Choroid plexus epithelial cell (primary cell): ENCODE measurements at regions not wholly inside any gene's neighbourhood (a gene's known extent, or its start where the extent isn't known, plus 50 kb on each side); places are given as distances from the start of the nearest gene placed in this dataset.

Source experiments
- DNase-seq: peaks from one replicate; pipeline ENCODE4 v3.0.0-alpha.2; 2010; ENCODE audit warnings: low read depth
- H3K4me3 ChIP-seq: 2 replicates; pipeline ENCODE4 v1.5.1; 2011; ENCODE audit warnings: low read depth, mild to moderate bottlenecking, control low read depth, low read length, moderate library complexity
- CTCF ChIP-seq: conservative IDR thresholded peaks from 2 replicates; pipeline ENCODE4 v1.5.1; 2011; ENCODE audit warnings: low read depth, mild to moderate bottlenecking, control low read depth, inconsistent platforms, low read length, moderate library complexity

DNA sequence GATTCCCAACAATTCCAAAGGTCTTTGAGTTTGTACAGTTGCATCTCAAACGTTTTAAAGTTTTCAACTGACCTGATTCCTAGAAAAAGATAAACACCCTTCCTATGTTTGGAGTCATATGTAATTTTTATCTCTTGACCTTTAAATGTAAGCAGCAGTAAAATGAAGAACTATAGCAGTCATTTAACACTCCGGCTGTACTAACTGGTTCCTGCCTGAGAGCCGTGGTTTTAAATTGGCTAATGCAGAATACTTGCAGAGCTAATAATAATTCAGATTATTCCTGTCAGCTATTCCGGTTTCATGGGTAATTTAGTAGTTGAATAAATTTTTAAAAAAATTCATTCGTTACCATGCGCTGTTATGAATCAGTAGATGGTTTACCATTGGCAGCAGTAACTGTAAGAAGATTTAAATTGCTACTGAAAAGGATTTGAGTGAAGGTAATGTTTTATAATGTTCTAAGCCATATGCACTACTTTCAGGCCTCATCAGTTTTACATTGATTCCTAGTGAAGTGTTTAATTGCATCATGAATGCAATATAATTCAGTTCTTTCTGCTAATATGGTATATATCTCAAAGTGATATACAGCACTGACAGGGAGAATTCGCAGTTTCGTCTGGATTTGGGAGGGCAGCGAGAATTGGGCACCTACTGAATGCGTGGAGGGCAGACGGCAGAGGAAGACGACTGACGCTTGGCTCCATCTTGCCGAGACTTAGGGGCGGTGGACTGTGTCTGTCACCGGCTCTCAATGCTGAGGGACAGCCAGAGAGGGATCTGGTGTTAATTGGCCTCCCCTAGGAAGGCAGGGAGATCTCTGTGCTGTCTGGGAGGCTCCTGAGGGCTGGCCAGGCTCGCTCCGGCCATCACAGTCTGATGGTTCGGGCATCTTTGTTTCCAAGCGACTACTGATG is 217.7 kb downstream of the PHETA1 start:
- DNase-seq: no peak
- TF ChIP-seq CTCF: no peak
- H3K4me3 ChIP-seq: no peak overlapping the region

- H3K4me3 ChIP-seq: no peak overlapping the region
- no peak for DNase-seq
- no peak for TF ChIP-seq CTCF
Measured at GRCh38 chr12:111150360-111150759, 218.5 kb downstream of the PHETA1 start.

- H3K4me3 ChIP-seq: no peak overlapping the region
- no peak for DNase-seq
- TF ChIP-seq CTCF: no peak
Measured at GRCh38 chr12:111149299-111149698, 219.6 kb downstream of the PHETA1 start.

DNA sequence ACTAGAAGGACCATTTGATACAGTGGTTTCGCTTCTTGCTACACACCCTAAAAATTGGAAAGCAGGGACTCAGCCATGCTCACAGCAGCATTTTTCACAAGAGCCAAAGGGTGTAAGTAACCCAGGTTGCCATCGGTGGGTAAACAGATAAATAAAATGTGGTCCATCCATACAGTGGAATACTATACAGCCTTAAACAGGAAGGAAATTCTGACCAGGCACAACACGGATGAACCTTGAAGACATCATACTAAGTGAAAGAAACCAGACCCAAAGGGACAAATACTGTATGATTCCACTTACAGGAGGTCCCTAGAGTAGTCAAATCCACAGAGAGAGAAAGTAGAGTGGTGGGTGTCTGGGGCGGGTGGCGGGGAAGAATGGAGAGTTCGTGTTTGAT is 220.9 kb downstream of the PHETA1 start:
- no peak overlapping the region for H3K4me3 ChIP-seq
- TF ChIP-seq CTCF: no peak
- no peak for DNase-seq

DNA sequence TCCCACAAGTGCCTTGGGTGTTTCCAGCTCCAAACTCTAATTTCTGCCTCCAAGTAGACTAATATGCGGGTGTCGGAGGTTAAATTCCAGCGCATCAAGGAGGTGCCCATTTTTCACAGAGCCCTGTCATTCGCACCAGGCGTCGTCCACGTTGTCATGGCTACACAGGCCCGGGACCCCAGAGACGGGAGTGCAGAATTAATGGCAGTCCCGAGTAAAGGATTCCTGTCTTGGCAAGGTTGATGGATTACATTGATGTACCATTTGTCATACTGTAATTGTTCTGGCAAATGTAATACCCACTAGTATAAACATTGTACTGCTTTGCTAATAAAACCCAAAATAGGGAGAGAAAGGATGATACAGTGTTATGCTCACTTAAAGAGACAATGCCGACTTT is 222.9 kb upstream of the MYL2 start:
- no peak for TF ChIP-seq CTCF
- DNase-seq: no peak
- H3K4me3 ChIP-seq: no peak overlapping the region

DNA sequence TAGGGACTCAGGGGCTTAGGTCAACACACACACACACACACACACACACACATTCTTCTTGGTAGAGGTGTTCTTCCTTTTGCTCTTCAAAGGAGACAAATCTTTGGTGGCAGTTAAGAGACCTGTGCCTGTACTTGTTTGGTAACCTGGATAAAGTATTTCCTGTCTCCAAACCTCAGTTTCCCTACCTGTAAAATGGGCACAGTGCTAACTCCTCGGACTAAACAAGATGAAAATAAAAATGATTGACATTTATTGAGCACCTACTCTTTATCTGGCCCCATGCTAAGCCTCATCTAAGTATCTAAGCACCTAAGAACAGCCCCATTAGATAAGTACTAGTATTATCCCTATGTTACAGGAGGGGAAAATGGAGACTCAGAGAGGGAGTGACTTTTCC is 220.8 kb upstream of the MYL2 start:
- H3K4me3 ChIP-seq: no peak overlapping the region
- no peak for TF ChIP-seq CTCF
- DNase-seq: no peak

- no peak overlapping the region for H3K4me3 ChIP-seq
- DNase-seq: no peak
- no peak for TF ChIP-seq CTCF
Measured at GRCh38 chr12:111138016-111138415, 217.6 kb upstream of the MYL2 start.
